HG02981 (cell line): ENCODE measurements at regions not wholly inside any gene's neighbourhood (a gene's known extent, or its start where the extent isn't known, plus 50 kb on each side); places are given as distances from the start of the nearest gene placed in this dataset.
"Not testable (repeated sequence)": the region's sequence is repeated elsewhere in the genome, so short reads cannot be mapped to it uniquely, and the experiment has no call there.

Experiments
- ATAC-seq: cut with Tn5 transposase; IDR thresholded peaks from one replicate; pipeline ENCODE4 v1.9.1; 2021; ENCODE audit warnings: mild to moderate bottlenecking, moderate library complexity; ENCODE audit not compliant: unreplicated experiment

- no peak for ATAC-seq
Measured at GRCh38 chr12:29901585-29901984, 117.8 kb upstream of the TMTC1 start.

DNA sequence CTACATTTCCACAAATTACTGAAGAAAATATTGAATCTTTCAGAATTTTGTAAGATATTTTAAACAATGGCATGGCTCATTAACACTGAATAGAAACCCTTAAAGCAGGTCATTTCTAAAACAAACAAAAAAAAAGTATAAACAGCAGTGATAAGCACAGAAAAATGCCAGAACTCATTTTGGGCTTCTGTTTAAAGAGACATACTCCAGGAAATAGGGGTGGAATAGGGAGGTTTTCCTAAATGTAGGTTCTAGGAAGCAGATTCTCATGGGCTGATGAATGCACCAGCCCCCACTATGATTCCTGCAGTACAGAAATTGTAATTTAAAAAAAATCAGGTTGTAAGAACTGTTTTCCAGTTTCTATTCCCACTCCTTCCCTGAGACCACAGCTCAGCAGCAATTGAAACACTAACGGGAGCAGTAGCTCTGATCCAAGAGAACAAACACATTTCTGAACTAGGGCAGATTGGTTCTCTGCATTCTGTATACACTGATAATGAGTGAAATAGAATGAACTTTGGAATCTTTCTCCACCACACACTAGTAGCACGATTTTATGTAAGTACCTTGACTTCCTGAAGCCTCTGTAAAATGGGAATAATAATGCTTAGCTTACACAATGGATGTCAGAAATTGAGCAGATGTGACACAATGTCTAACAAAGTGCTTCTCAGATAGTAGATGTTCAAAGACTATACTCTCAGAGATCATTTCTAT, 115.6 kb upstream of the TMTC1 start:
- no peak for ATAC-seq

GRCh38 chr12:29895966-29896365, 112.2 kb upstream of the TMTC1 start:
- ATAC-seq, result no peak

DNA sequence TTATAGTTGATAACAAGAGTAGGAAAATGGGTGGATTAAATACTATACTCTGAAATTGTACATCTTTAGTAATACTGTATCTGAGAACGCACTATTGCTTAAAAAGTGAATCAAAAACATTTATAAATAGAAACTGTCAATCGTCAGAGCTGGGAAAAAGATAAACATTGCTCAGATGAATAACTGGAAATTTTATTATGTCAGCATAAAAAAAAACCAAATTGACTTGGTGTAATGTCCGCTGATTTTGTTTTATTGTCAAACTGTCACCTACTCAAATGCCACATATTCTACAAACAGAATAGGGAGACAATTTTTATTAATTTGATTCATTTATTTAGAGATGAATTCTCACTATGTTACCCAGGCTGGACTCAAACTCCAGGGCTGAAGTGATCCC, 109.3 kb upstream of the TMTC1 start:
- no peak for ATAC-seq

DNA sequence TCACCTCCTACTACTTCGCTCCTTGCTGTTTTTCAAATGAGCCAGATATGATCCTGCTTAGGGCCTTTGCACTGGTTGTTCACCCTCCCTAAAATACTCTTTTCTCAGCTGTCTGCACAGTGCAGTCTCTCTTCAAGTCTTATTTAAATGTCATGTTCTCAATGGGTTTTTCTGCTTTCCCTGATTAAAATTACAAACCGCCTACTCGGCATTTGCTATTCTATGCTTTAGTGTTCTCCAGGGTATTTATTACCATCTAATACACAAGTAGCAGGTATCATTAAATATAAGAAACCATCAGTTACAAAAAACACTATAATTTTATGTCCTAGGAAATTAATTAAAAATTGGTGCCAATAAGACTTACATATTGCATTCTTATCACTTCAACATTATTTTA, 108.0 kb upstream of the TMTC1 start:
- no peak for ATAC-seq

GRCh38 chr12:29889737-29890136, 106.0 kb upstream of the TMTC1 start:
- ATAC-seq, result no peak

DNA sequence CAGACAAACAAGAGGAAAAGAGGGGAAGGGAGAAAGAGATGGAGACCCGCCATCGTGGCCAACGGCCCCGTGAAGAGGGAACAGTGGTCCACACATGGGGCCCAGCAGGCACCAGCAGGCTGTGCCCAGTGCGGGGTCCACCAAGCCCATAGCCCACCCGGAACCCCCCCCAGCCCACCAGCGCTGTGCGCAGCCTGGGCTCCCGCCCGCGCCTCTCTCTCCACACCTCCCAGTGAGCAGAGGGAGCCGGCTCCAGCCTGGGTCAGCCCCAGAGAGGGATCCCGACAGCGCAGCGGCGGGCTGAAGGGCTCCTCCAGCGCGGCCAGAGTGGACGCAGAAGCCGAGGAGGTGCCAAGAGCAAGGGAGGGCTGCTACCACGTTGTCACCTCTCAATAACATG, 105.0 kb upstream of the TMTC1 start:
- no peak for ATAC-seq

GRCh38 chr12:29884957-29885356, 101.2 kb upstream of the TMTC1 start:
- not testable (repeated sequence) for ATAC-seq

DNA sequence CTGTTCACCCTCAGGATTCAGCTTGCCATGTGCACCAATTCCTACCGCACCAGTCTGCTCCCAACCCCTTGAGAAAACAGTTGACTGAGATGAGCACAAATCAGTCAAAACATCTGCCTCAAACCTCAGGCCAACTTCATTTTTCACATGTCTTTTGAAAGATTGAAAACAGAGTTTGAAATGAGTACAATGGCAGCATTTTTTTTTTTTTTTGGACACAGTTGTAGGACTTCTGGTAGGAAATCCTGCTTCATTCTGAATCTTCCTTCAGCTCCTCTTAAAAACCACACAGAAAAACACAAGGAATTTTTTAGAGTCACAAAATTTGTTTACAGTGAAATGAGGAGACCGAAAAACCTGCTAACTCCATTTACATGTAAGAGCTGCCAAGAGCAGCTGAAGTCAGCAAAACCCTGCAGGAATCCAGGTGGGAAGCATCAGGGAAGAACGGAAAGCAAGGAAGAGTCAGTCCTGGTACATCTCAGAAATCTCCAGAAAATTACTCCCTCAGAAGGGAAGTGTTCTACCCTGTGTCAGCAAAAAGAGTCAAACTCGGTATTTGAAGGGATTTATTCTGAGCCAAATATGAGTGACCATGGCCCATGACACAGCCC, 100.3 kb upstream of the TMTC1 start:
- ATAC-seq, result no peak

- no peak for ATAC-seq
Measured at GRCh38 chr12:29883525-29883924, 99.8 kb upstream of the TMTC1 start.

DNA sequence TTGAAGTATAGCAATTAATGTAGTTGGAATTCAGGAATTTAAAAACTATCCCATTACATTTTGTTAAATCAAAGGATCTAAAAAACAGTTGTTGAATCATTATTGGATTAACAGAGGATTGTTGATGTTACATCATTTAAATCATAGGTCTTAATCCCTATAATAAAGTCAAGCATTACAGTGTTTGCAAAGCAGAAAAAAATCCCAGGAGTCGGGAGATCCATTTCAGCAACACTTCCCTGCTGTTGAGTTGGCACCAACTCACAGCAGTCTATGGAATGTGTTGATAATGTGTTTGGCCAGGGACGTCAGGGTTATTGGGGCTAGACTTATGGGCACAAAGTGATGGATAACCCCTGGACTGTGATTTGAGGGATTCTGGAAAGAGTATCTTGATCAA, 99.1 kb upstream of the TMTC1 start:
- ATAC-seq, result no peak

DNA sequence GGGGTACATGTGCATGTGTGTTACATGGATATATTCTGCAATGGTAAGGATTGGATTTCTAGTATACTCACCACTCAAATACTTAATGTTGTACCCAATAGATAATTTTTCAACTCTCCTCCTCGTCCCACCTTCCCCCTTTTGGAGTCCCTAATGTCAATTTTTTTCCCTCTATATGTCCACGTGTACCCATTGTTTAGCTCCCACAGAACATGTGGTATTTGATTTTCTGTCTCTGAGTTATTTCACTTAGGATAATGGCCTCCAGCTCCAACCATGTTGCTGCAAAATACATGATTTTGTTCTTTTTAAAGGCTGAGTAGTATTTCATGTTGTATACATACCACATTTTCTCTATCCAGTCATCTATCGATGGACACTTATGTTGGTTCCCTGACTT, 97.2 kb upstream of the TMTC1 start:
- no peak for ATAC-seq

DNA sequence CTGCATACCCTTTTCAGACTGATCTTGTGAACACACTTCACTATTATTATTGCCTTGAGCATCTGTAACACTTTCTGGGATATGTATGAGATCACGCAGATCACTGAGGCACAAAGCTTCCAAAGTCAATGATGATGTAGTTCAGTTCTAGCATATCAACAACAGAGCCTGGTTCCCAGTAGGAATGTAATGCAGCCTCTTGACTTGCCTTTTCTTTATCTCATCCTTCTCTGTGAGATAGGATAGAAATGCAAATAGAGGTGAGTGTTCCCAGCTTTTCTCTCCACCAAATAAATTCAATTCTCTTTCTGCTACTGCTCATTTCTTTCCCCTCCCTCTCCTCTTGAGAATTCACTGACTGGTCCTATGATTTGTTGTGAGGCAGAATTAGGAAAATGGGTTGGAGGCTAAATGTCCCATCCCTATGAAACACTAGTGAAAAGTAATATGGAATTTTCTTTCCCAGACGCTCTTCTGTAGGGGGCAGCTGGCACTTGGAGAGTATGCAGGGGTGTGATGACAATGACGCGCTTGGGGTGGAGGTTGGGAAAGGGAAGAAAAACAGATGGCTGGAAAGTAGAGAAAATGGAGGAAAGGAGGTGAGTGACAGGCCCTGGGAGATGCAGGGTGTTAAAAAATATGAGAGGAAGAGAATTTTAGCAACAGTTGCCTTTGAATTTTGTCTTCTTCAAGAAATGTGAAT, 96.0 kb upstream of the TMTC1 start:
- ATAC-seq, result no peak

DNA sequence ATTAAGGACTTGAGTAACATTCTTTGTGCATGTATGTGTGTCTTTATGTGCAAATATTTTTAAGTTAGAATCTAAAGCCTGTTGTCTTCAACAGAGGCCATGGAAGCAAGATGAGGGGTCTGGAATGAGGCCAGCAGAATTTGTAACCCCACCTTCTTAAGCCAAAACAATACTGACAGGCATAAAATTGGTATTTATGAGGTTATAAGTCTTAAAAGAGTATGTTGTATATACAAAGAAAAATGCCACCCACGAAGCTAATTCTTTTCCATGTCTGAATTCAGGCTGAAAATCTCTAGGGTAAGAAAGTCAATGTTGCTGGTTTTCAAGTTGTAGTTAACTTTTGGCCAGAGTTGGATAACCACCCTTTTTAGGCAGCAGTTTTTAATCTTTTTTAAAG, 86.2 kb upstream of the TMTC1 start:
- ATAC-seq, result no peak

- no peak for ATAC-seq
Measured at GRCh38 chr12:29867823-29868222, 84.1 kb upstream of the TMTC1 start.

DNA sequence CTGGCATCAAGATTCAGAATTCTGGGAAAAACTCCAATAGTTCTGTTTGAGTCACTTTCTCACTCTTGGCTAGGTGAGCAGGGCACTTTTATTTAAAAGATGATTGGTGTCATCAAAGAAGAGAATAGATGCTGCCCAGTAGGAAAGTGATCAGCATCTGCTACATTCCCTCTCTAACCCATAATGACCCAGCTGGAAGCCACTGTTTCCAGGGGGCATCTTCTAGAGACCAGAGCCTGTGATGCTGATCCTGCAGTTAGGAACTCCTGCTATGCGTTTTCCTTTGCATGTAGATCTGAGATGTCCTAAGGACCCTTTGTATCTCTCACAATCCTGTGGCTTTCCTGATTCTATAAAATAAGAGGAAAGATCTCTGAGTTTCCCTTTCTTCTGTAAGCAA, 79.9 kb upstream of the TMTC1 start:
- ATAC-seq, result no peak

DNA sequence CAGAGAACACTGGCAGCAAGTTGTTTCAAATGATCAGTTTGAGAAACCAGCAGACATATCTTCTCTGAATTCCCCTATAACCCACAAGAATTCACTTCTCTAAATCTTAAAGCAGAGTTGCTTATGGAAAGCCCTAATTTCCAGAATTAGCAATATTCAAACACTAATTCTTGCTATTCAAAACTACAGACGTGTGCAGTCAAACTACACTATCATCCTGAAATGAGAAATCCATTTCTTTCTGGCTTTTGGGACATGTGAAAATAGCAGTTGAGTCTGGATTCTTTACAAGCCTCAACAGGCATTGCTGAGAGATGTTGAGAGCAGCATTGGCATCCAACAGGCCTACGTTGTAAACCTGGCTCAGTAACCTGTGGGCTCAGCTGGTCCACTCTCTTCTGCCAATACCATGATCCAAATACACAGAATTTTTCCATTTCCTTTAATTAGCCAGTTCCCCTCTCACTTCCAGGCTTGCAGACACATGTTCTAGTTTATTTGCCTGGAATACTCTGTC, 74.6 kb upstream of the TMTC1 start:
- no peak for ATAC-seq

GRCh38 chr12:29847246-29847645, 63.5 kb upstream of the TMTC1 start:
- ATAC-seq, result no peak

DNA sequence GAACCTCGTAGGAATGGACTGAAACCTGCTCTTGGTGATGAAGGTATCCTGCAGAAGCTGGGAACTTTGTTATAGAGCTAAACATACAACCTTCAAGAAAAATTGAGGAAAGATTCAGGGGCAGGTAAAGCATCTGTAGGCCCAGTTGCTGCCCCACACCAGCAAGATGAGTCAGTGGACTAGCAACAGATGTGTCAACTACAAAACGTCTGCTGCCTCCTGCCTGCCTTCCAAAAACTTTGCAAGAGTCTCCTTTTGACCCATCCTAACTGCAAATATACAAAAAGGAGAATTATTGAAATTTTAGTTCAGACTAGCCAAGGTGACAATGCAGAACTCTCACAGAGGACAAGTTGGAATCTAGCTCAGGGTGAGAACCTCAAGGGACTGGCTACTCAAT, 60.9 kb upstream of the TMTC1 start:
- no peak for ATAC-seq

GRCh38 chr12:29843036-29843435, 59.3 kb upstream of the TMTC1 start:
- ATAC-seq, result no peak

DNA sequence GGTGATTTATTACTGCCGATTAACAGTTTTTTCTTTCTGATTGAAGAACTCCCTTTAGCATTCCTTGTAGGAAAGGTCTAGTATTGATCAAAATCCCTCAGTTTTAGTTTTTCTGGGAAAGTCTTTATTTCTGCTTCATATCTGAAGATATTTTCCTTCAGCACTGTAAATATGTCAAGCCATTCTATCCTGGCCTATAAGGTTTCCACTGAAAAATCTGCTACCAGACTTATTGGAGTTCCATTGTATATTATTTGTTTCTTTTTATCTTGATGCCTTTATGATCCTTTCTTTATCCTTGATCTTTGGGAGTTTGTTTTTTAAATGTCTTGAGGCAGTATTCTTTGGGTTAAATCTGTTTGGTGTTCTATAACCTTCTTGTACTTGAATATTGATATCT, 55.0 kb upstream of the TMTC1 start:
- no peak for ATAC-seq
